NCI-H2171 treated with DMSO at 0.1 percent for 48 hours (cell line): ENCODE measurements at regions not wholly inside any gene's neighbourhood (a gene's known extent, or its start where the extent isn't known, plus 50 kb on each side); places are given as distances from the start of the nearest gene placed in this dataset.
"Not testable (repeated sequence)": the region's sequence is repeated elsewhere in the genome, so short reads cannot be mapped to it uniquely, and the experiment has no call there.

Experiments used
- DNase-seq: peaks from one replicate; lab custom pipeline; 2025; lab: John Stamatoyannopoulos, UW

DNA sequence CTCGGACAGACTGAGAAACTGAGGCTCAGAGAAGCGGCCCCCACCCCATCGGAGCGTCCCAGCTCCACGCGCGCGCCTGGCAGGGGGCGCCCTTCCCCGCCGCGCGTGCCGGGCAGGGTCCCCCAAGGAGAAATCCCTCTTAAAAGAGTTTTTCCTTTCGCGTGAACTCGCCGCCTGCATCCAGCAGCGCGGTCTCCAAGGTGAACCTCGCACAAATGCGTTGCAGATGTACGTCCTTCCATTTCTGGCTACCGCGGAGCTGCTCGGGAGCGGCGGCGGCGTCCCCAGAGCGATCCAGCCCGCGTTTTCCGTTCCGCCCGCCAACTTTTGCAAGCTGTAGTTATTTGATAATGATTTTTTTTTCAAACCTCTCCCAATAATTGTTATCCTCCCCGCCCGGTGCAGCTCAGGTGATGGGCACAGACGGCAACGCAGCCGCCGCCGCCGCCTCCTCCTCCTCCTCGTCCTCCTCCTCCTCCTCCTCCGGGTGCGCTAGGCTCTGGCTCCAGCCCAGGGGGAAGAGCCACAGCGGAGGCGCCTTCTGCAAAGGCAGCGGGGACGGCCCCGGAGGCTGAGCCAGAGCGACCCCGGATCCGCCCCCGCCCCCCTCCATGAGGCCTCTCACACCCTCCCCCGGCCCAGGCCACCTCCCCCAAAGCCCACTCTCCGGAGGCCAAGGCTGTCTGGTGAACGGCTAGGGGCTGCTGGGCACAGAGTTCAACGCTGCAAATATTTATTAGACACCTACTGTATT is 74.0 kb upstream of the CUX1 start:
- DNase-seq = peak; percentile 91

GRCh38 chr7:101743995-101744360 is 73.4 kb upstream of the CUX1 start:
- DNase-seq = peak; percentile 47

- no peak for DNase-seq
Measured at GRCh38 chr7:101744588-101744987, 72.8 kb upstream of the CUX1 start.

DNA sequence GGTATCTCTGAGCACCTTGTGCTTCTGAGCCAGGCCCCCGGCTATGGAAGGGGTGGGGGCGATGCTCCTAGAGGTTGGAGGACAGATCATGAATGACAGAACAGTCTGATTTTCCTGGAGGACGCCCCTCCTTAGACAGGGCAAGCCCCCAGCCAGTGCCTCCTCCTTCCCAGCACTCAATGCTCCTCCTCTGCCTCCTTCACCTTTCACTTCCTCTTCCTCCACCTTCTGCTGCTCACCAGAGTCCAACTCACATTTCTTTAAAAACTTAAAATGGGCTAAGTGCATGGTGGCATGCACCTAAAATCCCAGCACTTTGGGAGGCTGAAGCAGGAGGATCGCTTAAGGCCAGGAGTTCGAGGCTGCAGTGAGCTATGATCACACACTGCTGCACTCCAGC is 71.1 kb upstream of the CUX1 start:
- DNase-seq = no peak

GRCh38 chr7:101747053-101747878 is 70.2 kb upstream of the CUX1 start:
- no peak for DNase-seq

DNA sequence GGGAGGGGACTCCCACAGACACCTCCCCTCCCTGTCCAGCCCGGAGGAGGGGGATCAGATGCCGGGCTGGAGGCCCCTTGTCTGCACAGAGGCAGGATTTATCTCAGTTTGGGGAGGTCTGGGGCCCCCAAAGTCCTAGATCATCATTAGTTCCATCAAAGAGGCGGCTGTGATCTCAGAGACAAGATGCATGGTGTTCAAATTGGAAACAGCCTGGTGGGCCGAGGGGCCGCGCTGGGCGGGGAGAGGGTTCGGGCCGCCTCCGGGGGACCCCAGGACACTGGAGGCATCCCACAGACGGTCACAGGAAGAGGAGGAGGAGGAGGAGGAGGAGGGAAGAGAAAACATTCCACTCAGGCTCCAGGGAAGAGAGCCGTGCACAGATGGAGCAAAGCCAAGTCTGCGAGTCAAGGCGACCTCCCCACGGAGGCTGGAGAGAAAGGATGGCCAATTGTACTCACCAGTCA is 69.5 kb upstream of the CUX1 start:
- no peak for DNase-seq

GRCh38 chr7:101749891-101750290 is 67.5 kb upstream of the CUX1 start:
- no peak for DNase-seq

DNA sequence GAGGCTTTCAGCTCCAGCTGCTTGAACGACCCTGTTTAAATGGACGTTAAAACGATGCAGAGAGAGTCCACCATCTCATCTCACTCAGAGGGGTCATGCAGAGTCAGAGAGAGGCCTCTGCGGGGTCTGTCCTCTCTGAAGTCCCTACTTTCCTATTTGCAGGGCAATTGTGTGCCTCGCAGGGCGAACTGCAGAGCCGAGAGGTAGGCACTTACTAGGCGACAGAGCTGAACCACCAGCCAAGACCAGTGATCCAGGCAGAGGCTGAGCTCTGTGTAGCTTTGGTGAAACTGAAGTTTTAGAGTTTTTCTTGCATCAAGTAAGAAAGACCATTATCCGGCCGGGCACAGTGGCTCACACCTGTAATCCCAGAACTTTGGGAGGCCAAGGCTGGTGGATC is 64.1 kb upstream of the CUX1 start:
- no peak for DNase-seq

GRCh38 chr7:101754424-101755159 is 62.8 kb upstream of the CUX1 start:
- DNase-seq = peak; percentile 48

DNA sequence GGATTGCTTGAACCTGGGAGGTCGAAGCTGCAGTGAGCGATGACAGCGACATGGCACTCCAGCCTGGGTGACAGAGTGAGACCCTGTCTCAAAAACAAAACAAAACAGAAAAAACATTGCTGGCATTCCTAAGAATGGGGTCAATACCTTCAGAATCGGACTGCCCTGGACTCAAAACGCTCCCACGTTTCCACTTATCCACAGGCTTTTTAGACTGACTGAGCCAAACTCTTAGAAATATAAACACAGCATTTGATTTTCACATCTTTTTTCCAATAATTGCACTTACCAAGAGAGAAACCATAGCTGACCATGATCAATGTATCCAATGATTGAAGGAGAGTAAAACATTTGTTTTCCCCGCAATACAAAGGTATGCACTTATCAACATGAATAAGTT is 59.5 kb upstream of the CUX1 start:
- no peak for DNase-seq

GRCh38 chr7:101758519-101758918 is 58.9 kb upstream of the CUX1 start:
- DNase-seq = not testable (repeated sequence)

DNA sequence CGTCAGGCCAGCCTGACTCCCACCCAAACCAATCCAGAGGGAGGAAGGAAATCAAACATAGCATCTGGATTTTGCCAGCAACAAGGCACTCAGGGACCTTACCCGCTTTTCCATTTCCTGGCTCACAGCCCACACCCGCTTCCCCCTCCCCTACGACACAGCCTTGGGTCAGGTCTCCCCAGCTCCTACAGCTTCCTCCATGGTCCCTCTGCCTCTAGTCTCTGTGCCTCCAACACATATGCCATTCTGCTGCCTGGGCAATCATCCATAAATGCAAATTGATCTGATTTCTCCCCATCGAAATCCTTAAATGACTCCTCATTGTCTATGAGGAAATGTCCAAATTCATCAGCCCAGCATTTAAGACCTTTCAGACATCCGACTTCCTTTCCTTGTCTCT is 53.2 kb upstream of the CUX1 start:
- DNase-seq = peak; percentile 36

- DNase-seq = no peak
Measured at GRCh38 chr7:101767544-101767943, 49.9 kb upstream of the CUX1 start.
